Activated T-cell treated with anti-CD3 and anti-CD28 coated beads, Interleukin-2, amount 50 U/mL, for 48 hours (primary cell): ENCODE measurements at regions not wholly inside any gene's neighbourhood (a gene's known extent, or its start where the extent isn't known, plus 50 kb on each side); places are given as distances from the start of the nearest gene placed in this dataset.
"Not testable (repeated sequence)": the region's sequence is repeated elsewhere in the genome, so short reads cannot be mapped to it uniquely, and the experiment has no call there.

Experiments
- DNase-seq, 2 experiments: peaks; one replicate each; pipeline ENCODE4 v3.0.0-alpha.2; 2020

GRCh38 chr12:127473766-127474165 lies 793.2 kb upstream of the TMEM132C start:
- DNase-seq, result no peak

GRCh38 chr12:127479256-127479655 lies 787.7 kb upstream of the TMEM132C start:
- DNase-seq, result no peak

GRCh38 chr12:127480775-127481314 lies 786.1 kb upstream of the TMEM132C start:
- no peak for DNase-seq

- DNase-seq, result no peak
Observed at GRCh38 chr12:127482950-127483349, 784.0 kb upstream of the TMEM132C start.

- DNase-seq, result peak in 1 of 2 experiments; percentile 25
Observed at GRCh38 chr12:127485528-127485927, 781.4 kb upstream of the TMEM132C start.

GRCh38 chr12:127487031-127487430 lies 779.9 kb upstream of the TMEM132C start:
- DNase-seq, result no peak

- no peak for DNase-seq
Observed at GRCh38 chr12:127489061-127489460, 777.9 kb upstream of the TMEM132C start.

- DNase-seq, result no peak
Observed at GRCh38 chr12:127494961-127495915, 771.7 kb upstream of the TMEM132C start.

GRCh38 chr12:127496255-127496654 lies 770.7 kb upstream of the TMEM132C start:
- no peak for DNase-seq

- no peak for DNase-seq
Observed at GRCh38 chr12:127500512-127501035, 766.4 kb upstream of the TMEM132C start.

GRCh38 chr12:127501916-127502315 lies 765.1 kb upstream of the TMEM132C start:
- no peak for DNase-seq

GRCh38 chr12:127503246-127503645 lies 763.7 kb upstream of the TMEM132C start:
- no peak for DNase-seq

GRCh38 chr12:127503996-127504395 lies 763.0 kb upstream of the TMEM132C start:
- DNase-seq, result not testable (repeated sequence)

GRCh38 chr12:127504874-127505273 lies 762.1 kb upstream of the TMEM132C start:
- no peak for DNase-seq

- no peak for DNase-seq
Observed at GRCh38 chr12:127507341-127507740, 759.6 kb upstream of the TMEM132C start.

- no peak for DNase-seq
Observed at GRCh38 chr12:127509066-127509778, 757.7 kb upstream of the TMEM132C start.

- no peak for DNase-seq
Observed at GRCh38 chr12:127515941-127516340, 751.0 kb upstream of the TMEM132C start.

- no peak for DNase-seq
Observed at GRCh38 chr12:127516467-127516866, 750.5 kb upstream of the TMEM132C start.

- no peak for DNase-seq
Observed at GRCh38 chr12:127519779-127520178, 747.2 kb upstream of the TMEM132C start.

GRCh38 chr12:127526925-127527324 lies 740.0 kb upstream of the TMEM132C start:
- DNase-seq, result no peak

GRCh38 chr12:127528551-127528950 lies 738.4 kb upstream of the TMEM132C start:
- DNase-seq, result no peak

- DNase-seq, result no peak
Observed at GRCh38 chr12:127531542-127531941, 735.4 kb upstream of the TMEM132C start.

- DNase-seq, result no peak
Observed at GRCh38 chr12:127533353-127533752, 733.6 kb upstream of the TMEM132C start.
